ENCODE measurements at regions not wholly inside any gene's neighbourhood (a gene's known extent, or its start where the extent isn't known, plus 50 kb on each side); places are given as distances from the start of the nearest gene placed in this dataset.

DNA sequence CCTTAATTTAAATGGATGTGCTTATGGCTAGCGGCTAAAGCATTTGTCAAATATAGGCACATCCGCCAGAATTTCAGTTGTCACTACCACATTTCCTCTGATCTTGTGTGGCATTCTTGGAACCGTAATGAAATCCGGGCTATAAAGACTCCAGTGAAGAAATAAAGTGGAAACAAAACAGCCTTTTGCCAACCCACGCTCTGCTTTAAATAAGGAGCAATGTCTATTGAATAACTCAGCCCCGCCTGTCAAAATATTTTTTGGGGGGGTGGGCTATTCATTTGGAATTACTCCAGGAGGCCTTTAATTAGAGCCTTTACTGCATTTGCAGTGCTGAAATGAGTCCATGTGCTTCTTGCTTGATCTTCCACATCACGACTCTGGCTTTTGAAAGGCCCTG is 179.6 kb upstream of the RPH3A start:
- Histone ChIP-seq H3K4me1 (ENCODE audit: control insufficient read depth, insufficient read depth, low read length) (no peaks in the 10 kb centered on the region), H3K9me3 (ENCODE audit: control insufficient read depth, insufficient read depth, low read depth, low read length) (no peaks in the 10 kb centered on the region), H3K27me3 (ENCODE audit: control insufficient read depth, insufficient read depth, low read length) (peaks cover 30% of the 10 kb centered on the region), H3K4me3 (ENCODE audit: low read depth in 2 of 2, low read length in 2 of 2) (no peak overlapping the region), H3K27ac (ENCODE audit: low read length) (no peak overlapping the region), H3K36me3 (ENCODE audit: control insufficient read depth, insufficient read depth, low read length) (no peaks in the 10 kb centered on the region)
- ChIA-PET POLR2A (no interaction called here), CTCF (no interaction called here)
- ATAC-seq = no peak
- no peak for DNase-seq (ENCODE audit: low read depth, low spot score)
- TF ChIP-seq SIN3A (IDR thresholded peaks at IDR 0.05; ENCODE audit: borderline replicate concordance, insufficient read depth, low read depth, low read length) (no peak), POLR2AphosphoS5 (IDR thresholded peaks at IDR 0.05; ENCODE audit: low read depth, low read length) (no peak), TCF7L2 (IDR thresholded peaks at IDR 0.05; ENCODE audit: low read depth, low read length) (no peak)
- TF ChIP-seq, protein P1, sequence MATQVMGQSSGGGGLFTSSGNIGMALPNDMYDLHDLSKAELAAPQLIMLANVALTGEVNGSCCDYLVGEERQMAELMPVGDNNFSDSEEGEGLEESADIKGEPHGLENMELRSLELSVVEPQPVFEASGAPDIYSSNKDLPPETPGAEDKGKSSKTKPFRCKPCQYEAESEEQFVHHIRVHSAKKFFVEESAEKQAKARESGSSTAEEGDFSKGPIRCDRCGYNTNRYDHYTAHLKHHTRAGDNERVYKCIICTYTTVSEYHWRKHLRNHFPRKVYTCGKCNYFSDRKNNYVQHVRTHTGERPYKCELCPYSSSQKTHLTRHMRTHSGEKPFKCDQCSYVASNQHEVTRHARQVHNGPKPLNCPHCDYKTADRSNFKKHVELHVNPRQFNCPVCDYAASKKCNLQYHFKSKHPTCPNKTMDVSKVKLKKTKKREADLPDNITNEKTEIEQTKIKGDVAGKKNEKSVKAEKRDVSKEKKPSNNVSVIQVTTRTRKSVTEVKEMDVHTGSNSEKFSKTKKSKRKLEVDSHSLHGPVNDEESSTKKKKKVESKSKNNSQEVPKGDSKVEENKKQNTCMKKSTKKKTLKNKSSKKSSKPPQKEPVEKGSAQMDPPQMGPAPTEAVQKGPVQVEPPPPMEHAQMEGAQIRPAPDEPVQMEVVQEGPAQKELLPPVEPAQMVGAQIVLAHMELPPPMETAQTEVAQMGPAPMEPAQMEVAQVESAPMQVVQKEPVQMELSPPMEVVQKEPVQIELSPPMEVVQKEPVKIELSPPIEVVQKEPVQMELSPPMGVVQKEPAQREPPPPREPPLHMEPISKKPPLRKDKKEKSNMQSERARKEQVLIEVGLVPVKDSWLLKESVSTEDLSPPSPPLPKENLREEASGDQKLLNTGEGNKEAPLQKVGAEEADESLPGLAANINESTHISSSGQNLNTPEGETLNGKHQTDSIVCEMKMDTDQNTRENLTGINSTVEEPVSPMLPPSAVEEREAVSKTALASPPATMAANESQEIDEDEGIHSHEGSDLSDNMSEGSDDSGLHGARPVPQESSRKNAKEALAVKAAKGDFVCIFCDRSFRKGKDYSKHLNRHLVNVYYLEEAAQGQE (IDR thresholded peaks at IDR 0.05; ENCODE audit: insufficient read depth in 1 of 2, low read depth in 2 of 2, low read length in 1 of 2) = no peak
- TF ChIP-seq, protein P2, sequence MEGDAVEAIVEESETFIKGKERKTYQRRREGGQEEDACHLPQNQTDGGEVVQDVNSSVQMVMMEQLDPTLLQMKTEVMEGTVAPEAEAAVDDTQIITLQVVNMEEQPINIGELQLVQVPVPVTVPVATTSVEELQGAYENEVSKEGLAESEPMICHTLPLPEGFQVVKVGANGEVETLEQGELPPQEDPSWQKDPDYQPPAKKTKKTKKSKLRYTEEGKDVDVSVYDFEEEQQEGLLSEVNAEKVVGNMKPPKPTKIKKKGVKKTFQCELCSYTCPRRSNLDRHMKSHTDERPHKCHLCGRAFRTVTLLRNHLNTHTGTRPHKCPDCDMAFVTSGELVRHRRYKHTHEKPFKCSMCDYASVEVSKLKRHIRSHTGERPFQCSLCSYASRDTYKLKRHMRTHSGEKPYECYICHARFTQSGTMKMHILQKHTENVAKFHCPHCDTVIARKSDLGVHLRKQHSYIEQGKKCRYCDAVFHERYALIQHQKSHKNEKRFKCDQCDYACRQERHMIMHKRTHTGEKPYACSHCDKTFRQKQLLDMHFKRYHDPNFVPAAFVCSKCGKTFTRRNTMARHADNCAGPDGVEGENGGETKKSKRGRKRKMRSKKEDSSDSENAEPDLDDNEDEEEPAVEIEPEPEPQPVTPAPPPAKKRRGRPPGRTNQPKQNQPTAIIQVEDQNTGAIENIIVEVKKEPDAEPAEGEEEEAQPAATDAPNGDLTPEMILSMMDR (IDR thresholded peaks at IDR 0.05) = no peak
- in situ Hi-C loops (cut with HindIII; ENCODE audit: low pct_unique_long_range_greater_than_20kb, low sequenced_read_pairs) (no loop called here), intact Hi-C loops (cut with micrococcal nuclease; ENCODE audit: unreplicated experiment) (no loop called here)
- BruUV-seq (replicated peaks) = no TSS peak

DNA sequence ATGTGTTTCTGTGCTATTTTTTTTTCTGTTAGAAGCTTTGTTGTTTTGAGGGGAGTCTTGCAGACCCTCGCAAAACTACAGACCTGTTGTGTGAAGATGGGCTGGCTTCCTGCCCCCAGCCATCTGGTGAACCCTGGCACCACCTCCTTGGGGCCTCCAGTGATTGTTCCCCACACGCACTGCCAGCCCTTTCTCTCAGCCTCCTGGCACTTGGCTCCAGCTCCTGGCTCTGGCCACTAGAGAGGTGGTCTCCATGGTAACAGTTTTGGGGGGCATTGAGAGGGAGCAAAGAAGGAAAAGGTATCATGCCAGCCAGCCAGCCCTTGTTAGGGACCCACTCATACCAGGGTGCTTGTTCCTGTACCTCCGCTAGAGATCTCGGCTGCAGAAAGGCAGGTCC is 176.4 kb upstream of the RPH3A start:
- H3K27me3 ChIP-seq (ENCODE audit: control insufficient read depth, insufficient read depth, low read length) = peaks cover 20% of the 10 kb centered on the region
- in situ Hi-C loops (cut with HindIII; ENCODE audit: low pct_unique_long_range_greater_than_20kb, low sequenced_read_pairs) = no loop called here
- no peaks in the 10 kb centered on the region for H3K36me3 ChIP-seq (ENCODE audit: control insufficient read depth, insufficient read depth, low read length)
- H3K4me1 ChIP-seq (ENCODE audit: control insufficient read depth, insufficient read depth, low read length) = no peaks in the 10 kb centered on the region
- ATAC-seq (no peak), DNase-seq (ENCODE audit: low read depth, low spot score) (no peak)
- POLR2A ChIA-PET = no interaction called here
- no TSS peak for BruUV-seq (replicated peaks)
- intact Hi-C loops (cut with micrococcal nuclease; ENCODE audit: unreplicated experiment) = no loop called here
- TF ChIP-seq SIN3A (IDR thresholded peaks at IDR 0.05; ENCODE audit: borderline replicate concordance, insufficient read depth, low read depth, low read length) (no peak), POLR2AphosphoS5 (IDR thresholded peaks at IDR 0.05; ENCODE audit: low read depth, low read length) (no peak), TCF7L2 (IDR thresholded peaks at IDR 0.05; ENCODE audit: low read depth, low read length) (no peak)
- TF ChIP-seq, protein P1 (IDR thresholded peaks at IDR 0.05; ENCODE audit: insufficient read depth in 1 of 2, low read depth in 2 of 2, low read length in 1 of 2) = no peak
- TF ChIP-seq, protein P2 (IDR thresholded peaks at IDR 0.05) = no peak
- H3K4me3 ChIP-seq (ENCODE audit: low read depth in 2 of 2, low read length in 2 of 2) = no peak overlapping the region
- no peak overlapping the region for H3K27ac ChIP-seq (ENCODE audit: low read length)
- H3K9me3 ChIP-seq (ENCODE audit: control insufficient read depth, insufficient read depth, low read depth, low read length) = no peaks in the 10 kb centered on the region
- CTCF ChIA-PET = no interaction called here
